Adipocyte (in vitro differentiated cells): ENCODE measurements at regions not wholly inside any gene's neighbourhood (a gene's known extent, or its start where the extent isn't known, plus 50 kb on each side); places are given as distances from the start of the nearest gene placed in this dataset.

Source experiments
- DNase-seq: peaks from one replicate; pipeline ENCODE4 v3.0.0-alpha.2; 2015; ENCODE audit warnings: low read depth
- H3K27me3 ChIP-seq: replicated peaks from 2 replicates; pipeline ENCODE4 v1.7.0; 2013; ENCODE audit warnings: mild to moderate bottlenecking, low read length, moderate library complexity; ENCODE audit not compliant: control insufficient read depth, insufficient read depth
- H3K36me3 ChIP-seq: 2 replicates; pipeline ENCODE4 v1.7.0; 2013; ENCODE audit warnings: low read length, mild to moderate bottlenecking, moderate library complexity; ENCODE audit not compliant: control insufficient read depth, insufficient read depth, severe bottlenecking
- H3K4me1 ChIP-seq: 2 replicates; pipeline ENCODE4 v1.7.0; 2013; ENCODE audit warnings: mild to moderate bottlenecking, low read length, moderate library complexity; ENCODE audit not compliant: control insufficient read depth, insufficient read depth
- H3K4me3 ChIP-seq: 2 replicates; pipeline ENCODE4 v1.7.0; 2013; ENCODE audit warnings: mild to moderate bottlenecking, low read length, moderate library complexity
- H3K9ac ChIP-seq: 2 replicates; pipeline ENCODE4 v1.7.0; 2013; ENCODE audit warnings: mild to moderate bottlenecking, low read length, moderate library complexity
- H3K9me3 ChIP-seq: 2 replicates; pipeline ENCODE4 v1.7.0; 2013; ENCODE audit warnings: mild to moderate bottlenecking, low read length, moderate library complexity; ENCODE audit not compliant: control insufficient read depth

- Histone ChIP-seq H3K9me3 (no peaks in the 10 kb centered on the region), H3K4me1 (no peaks in the 10 kb centered on the region), H3K9ac (no peak overlapping the region), H3K36me3 (no peaks in the 10 kb centered on the region), H3K27me3 (no peaks in the 10 kb centered on the region), H3K4me3 (no peak overlapping the region)
- DNase-seq: no peak
These were observed 102.5 kb upstream of the SLITRK1 start for GRCh38 chr13:83984793-83985192.

DNA sequence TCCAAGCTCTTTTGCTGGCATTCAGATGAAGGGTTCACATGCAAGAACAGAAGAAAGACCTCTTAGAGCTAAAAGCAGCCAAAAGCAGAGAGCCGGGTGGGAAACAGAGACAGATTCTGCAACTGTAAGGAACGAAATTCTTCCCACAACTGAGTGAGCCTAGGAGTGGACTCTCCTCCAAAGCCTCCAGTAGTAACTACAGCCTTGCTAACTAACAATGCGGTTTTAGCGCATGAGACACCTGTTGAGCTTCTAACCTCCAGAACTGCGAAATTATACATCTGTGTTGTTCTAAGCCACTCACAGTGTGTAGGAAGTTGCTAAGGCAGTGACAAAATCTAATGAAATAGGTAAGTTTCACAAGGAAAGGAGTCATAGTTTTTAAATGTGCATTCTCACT is 98.1 kb upstream of the SLITRK1 start:
- Histone ChIP-seq H3K36me3 (no peaks in the 10 kb centered on the region), H3K27me3 (no peaks in the 10 kb centered on the region), H3K9me3 (no peaks in the 10 kb centered on the region), H3K4me3 (no peak overlapping the region), H3K4me1 (no peaks in the 10 kb centered on the region), H3K9ac (no peak overlapping the region)
- no peak for DNase-seq

- no peaks in the 10 kb centered on the region for H3K4me1 ChIP-seq
- no peak overlapping the region for H3K4me3 ChIP-seq
- no peak for DNase-seq
These were observed 93.4 kb upstream of the SLITRK1 start for GRCh38 chr13:83975655-83976165.

GRCh38 chr13:83958531-83958930 is 76.3 kb upstream of the SLITRK1 start:
- no peaks in the 10 kb centered on the region for H3K4me1 ChIP-seq
- DNase-seq: no peak
- H3K36me3 ChIP-seq: no peaks in the 10 kb centered on the region
- no peak overlapping the region for H3K4me3 ChIP-seq
- no peak overlapping the region for H3K9ac ChIP-seq
- no peaks in the 10 kb centered on the region for H3K27me3 ChIP-seq
- no peaks in the 10 kb centered on the region for H3K9me3 ChIP-seq

More at GRCh38 chr13:83975655-83976165, 93.4 kb upstream of the SLITRK1 start:
- no peaks in the 10 kb centered on the region for H3K36me3 ChIP-seq
- no peaks in the 10 kb centered on the region for H3K9me3 ChIP-seq
- H3K9ac ChIP-seq: no peak overlapping the region
- no peaks in the 10 kb centered on the region for H3K27me3 ChIP-seq

GRCh38 chr13:83955011-83955410 is 72.7 kb upstream of the SLITRK1 start:
- no peaks in the 10 kb centered on the region for H3K36me3 ChIP-seq
- H3K9me3 ChIP-seq: no peaks in the 10 kb centered on the region
- H3K9ac ChIP-seq: no peak overlapping the region
- no peak overlapping the region for H3K4me3 ChIP-seq
- H3K4me1 ChIP-seq: no peaks in the 10 kb centered on the region
- DNase-seq: no peak
- H3K27me3 ChIP-seq: no peaks in the 10 kb centered on the region

DNA sequence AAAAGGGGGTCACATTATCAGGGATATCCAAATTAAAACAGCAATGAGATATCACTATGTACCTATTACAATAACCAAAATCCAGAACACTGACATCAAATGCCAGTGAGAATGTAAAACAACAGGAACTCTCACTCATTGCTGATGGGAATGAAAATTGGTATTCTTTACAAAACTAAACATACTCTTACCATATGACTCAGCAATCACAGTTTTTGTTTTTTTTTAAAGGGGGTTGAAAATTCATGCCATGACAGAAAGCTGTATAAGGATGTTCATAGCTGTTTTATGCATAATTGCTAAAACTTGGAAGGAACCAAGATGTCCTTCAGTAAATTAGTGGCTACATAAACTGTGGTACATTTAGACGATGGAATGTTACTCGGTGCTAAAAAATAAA is 71.6 kb upstream of the SLITRK1 start:
- no peaks in the 10 kb centered on the region for H3K9me3 ChIP-seq
- H3K36me3 ChIP-seq: no peaks in the 10 kb centered on the region
- no peaks in the 10 kb centered on the region for H3K4me1 ChIP-seq
- H3K27me3 ChIP-seq: no peaks in the 10 kb centered on the region
- peak; percentile 22 for DNase-seq
- no peak overlapping the region for H3K4me3 ChIP-seq
- no peak overlapping the region for H3K9ac ChIP-seq

- DNase-seq: no peak
- H3K9ac ChIP-seq: no peak overlapping the region
- no peaks in the 10 kb centered on the region for H3K27me3 ChIP-seq
- H3K36me3 ChIP-seq: no peaks in the 10 kb centered on the region
- H3K9me3 ChIP-seq: no peaks in the 10 kb centered on the region
- no peaks in the 10 kb centered on the region for H3K4me1 ChIP-seq
- H3K4me3 ChIP-seq: no peak overlapping the region
These were observed 68.0 kb upstream of the SLITRK1 start for GRCh38 chr13:83950293-83950692.

DNA sequence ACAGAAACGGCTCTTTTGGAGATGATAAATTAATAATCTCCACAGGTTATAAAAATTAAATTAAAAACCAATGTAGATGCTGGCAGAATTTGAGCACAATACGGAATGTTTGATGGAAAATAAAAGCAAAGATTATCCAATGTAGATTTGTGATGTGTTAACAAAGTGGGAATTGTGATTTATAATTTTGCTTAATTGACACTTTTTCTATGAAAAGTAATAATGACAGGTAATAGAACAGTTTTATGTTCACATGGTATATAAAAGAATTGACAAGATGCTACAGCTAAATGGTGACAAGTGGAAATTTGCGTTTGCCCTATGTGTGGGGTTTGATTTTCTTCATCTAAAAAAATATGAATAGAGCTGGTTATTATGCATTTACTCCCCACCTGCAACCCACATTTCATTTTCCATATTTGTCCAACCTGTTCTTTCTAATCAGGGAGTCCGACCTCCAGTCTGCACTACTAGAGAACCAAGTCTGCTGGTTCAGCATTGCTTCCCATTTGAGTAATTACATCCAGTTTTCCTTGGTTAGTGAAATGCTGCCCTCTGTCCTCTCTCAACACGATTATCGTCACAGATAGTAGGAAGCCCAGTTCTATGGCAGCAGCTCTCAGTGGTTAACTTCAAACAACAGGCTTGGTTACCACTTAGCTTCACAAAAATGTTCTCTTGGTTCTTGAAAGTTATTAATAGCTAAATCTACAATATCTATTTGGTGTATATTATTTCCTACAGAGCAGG is 61.4 kb upstream of the SLITRK1 start:
- H3K36me3 ChIP-seq: no peaks in the 10 kb centered on the region
- H3K27me3 ChIP-seq: no peaks in the 10 kb centered on the region
- DNase-seq: no peak
- no peak overlapping the region for H3K9ac ChIP-seq
- H3K9me3 ChIP-seq: no peaks in the 10 kb centered on the region
- no peak overlapping the region for H3K4me3 ChIP-seq
- H3K4me1 ChIP-seq: no peaks in the 10 kb centered on the region

DNA sequence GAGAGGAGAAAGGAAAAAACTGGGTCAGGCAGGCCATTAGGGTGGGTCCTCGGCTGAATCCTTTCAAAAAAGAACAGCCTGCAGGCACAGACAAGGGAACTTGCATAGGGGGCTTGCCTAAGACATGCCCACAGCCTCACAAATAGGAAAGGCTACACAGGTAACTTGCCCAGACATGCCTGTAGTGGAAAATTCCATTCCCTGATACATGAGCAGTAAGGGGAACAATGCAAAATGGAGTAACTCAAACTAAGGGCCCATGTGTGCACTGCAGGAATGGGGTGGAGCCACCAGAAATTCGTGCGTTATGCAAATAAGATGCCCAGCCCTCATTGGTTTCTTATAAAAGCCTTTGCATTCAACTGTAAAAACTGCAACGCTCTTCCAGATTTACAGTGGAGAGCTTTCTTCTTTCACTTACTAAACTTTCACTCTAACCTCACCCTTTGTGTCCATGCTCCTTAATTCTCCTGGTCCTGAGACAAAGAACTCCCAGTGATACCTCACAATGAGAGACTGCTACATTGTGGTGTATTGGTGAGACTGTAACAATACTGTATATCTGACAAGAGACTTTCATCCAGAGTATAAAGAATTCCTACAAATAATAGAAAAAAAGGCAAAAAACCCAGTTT is 59.5 kb upstream of the SLITRK1 start:
- H3K36me3 ChIP-seq: no peaks in the 10 kb centered on the region
- no peaks in the 10 kb centered on the region for H3K27me3 ChIP-seq
- H3K9ac ChIP-seq: no peak overlapping the region
- DNase-seq: no peak
- H3K4me3 ChIP-seq: no peak overlapping the region
- no peaks in the 10 kb centered on the region for H3K9me3 ChIP-seq
- H3K4me1 ChIP-seq: no peaks in the 10 kb centered on the region

GRCh38 chr13:83940742-83941141 is 58.5 kb upstream of the SLITRK1 start:
- no peaks in the 10 kb centered on the region for H3K36me3 ChIP-seq
- no peaks in the 10 kb centered on the region for H3K4me1 ChIP-seq
- H3K9ac ChIP-seq: no peak overlapping the region
- H3K4me3 ChIP-seq: no peak overlapping the region
- DNase-seq: peak; percentile 30
- no peaks in the 10 kb centered on the region for H3K27me3 ChIP-seq
- H3K9me3 ChIP-seq: no peaks in the 10 kb centered on the region

DNA sequence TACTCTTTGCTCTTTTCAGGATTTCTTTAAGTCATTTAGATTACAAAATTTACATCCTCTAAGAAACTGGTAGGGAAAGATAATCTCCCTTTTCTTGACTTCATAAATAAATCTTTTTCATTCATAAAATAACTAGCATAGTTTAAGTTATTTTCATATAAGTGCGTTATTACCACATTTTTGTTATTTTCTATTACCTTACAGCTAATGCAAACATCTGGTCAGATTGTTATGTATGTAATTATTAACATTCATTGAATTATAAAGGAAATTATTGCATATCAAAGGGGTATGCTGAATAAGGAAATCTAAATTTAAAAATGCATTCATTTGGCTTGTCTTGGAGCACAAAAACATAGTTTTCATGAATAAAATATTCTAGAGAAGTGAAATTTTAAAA is 55.3 kb upstream of the SLITRK1 start:
- DNase-seq: no peak
- Histone ChIP-seq H3K9ac (no peak overlapping the region), H3K27me3 (no peaks in the 10 kb centered on the region), H3K4me1 (no peaks in the 10 kb centered on the region), H3K4me3 (no peak overlapping the region), H3K36me3 (no peaks in the 10 kb centered on the region), H3K9me3 (no peaks in the 10 kb centered on the region)
